Body of pancreas (tissue), 4 donors: ENCODE measurements at regions not wholly inside any gene's neighbourhood (a gene's known extent, or its start where the extent isn't known, plus 50 kb on each side); places are given as distances from the start of the nearest gene placed in this dataset.

ENCODE experiments used
- POLR2A ChIP-seq, 3 donors: fragments of 450-650 bp; IDR thresholded peaks; one replicate each; pipeline ENCODE4 v1.6.1; 2016; ENCODE audit warnings: antibody characterized with exemption in 3 of 3, mild to moderate bottlenecking in 2 of 3
- TF ChIP-seq, protein P1 (sequence below), 7 experiments: fragments of 450-650 bp in 4 of 7; fragments of 200-600 bp in 3 of 7; sonication (generic) in 3 of 7; IDR thresholded peaks; one replicate each; pipeline ENCODE4 v1.5.1; 2016 to 2019; ENCODE audit warnings: antibody characterized with exemption in 7 of 7

DNA sequence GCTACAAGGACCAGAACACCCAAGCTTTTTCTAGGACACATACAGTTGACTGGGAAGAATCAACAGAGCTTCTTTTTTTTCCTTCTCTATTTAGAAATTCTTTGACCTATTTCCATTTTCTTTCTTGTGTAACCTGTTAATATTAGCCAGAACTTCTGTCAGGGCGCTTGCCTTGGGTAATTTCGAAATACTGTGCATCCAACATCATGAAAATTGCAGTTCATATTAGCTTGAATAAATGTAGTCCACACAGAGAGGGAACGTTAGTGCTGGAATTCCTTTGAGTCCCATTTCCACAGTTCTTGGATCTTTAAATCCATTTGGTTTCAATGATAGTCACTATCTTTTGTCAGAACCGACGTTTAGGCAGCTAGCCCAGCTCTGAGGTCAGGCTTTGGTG, 141.8 kb downstream of the MXRA5 start:
- TF ChIP-seq, protein P1, sequence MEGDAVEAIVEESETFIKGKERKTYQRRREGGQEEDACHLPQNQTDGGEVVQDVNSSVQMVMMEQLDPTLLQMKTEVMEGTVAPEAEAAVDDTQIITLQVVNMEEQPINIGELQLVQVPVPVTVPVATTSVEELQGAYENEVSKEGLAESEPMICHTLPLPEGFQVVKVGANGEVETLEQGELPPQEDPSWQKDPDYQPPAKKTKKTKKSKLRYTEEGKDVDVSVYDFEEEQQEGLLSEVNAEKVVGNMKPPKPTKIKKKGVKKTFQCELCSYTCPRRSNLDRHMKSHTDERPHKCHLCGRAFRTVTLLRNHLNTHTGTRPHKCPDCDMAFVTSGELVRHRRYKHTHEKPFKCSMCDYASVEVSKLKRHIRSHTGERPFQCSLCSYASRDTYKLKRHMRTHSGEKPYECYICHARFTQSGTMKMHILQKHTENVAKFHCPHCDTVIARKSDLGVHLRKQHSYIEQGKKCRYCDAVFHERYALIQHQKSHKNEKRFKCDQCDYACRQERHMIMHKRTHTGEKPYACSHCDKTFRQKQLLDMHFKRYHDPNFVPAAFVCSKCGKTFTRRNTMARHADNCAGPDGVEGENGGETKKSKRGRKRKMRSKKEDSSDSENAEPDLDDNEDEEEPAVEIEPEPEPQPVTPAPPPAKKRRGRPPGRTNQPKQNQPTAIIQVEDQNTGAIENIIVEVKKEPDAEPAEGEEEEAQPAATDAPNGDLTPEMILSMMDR (IDR thresholded peaks at IDR 0.05), result no peak
- no peak for TF ChIP-seq POLR2A (IDR thresholded peaks at IDR 0.05)
